Right renal pelvis (tissue), 4 donors: ENCODE measurements at regions not wholly inside any gene's neighbourhood (a gene's known extent, or its start where the extent isn't known, plus 50 kb on each side); places are given as distances from the start of the nearest gene placed in this dataset.
"Not testable (repeated sequence)": the region's sequence is repeated elsewhere in the genome, so short reads cannot be mapped to it uniquely, and the experiment has no call there.

ENCODE experiments used
- DNase-seq, 4 donors: peaks; one replicate each; pipeline ENCODE4 v3.0.0-alpha.2; 2013; ENCODE audit warnings: low read depth in 4 of 4, low spot score in 3 of 4, missing footprints in 1 of 4

GRCh38 chr3:177449360-177450006 is 252.2 kb upstream of the TBL1XR1 start:
- DNase-seq = no peak

DNA sequence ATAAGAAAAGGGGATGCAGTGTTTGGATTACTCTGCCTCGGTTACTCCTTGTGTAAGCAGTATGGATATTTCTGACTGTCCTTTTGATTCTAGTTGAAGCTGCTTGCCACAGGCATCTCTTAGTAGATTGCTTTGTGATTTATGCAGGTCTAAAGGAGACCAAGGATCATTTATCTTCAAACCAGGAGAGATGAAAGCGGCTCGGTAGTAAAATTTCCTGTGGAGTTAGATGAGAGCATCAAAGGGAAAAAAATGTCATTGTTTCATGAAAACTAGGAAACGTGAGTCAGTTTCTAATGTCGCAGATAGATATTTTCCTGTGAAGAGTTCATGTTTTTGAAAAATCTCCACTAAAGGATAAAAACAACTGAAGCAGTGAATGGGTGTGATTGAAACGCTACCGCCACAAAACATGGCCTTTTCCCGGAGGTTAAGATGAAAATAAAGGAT is 254.0 kb upstream of the TBL1XR1 start:
- DNase-seq = peak in 2 of 4 donors; percentile 46 to 55

DNA sequence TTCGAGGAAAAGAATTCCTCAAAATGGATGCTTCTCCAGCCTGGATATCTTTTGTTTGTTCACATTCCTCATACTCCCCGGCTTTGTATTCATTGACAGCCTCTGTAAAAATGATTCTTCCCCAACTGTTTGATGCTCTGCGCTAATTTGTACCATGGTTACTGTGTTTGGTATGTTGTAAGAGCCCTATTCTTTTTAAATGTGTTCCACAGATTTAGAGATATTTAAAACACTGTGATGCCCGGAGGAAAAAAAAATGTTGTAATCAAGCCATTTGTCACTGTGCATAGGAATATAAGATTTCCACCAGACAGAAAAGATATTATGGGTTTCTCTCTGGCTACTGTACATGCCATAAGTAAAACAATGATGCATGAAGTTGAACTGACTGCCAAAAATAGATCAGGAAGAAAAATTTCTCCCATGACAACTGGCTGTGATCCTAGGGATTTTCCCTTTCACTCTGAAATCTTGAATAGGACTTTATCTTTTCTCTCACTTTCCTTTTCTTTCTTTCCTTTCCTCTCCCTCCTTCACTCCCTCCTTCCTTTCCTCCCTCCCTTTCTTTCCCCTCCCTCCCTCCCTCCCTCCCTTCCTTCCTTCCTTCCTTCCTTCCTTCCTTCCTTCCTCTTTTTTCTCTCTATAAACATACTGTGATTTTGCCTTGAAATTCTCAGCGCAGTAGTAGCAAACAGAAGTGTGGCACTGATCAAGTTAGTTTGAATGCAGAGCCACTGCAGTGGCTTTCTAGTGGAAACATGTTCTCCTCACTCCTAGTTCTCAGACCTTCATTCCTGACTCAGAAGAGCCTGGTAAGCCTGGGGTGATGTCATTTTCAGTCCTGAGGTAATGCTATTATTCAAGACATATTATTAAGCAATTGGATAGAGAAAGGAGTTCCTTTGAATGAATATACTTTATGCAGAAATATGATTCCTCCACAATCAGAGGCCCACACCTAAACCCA is 254.9 kb upstream of the TBL1XR1 start:
- DNase-seq = no peak

GRCh38 chr3:177452831-177453450 is 255.7 kb upstream of the TBL1XR1 start:
- no peak for DNase-seq

DNA sequence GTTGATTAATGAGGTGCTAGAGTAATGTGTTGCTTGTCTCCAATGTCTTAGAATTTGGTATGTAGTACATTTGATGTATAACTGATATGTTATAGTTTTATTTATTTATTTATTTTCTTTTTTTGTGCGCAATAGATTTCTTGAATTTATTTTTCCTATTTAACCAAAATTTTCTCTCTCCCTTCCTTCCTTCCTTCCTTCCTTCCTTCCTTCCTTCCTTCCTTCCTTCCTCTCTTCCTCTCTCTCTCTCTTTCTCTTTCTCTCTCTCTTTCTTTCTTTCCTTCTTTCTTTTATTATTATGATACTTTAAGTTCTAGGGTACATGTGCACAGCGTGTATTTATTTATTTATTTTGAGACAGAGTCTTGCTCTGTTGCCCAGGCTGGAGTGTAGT is 256.2 kb upstream of the TBL1XR1 start:
- no peak for DNase-seq

DNA sequence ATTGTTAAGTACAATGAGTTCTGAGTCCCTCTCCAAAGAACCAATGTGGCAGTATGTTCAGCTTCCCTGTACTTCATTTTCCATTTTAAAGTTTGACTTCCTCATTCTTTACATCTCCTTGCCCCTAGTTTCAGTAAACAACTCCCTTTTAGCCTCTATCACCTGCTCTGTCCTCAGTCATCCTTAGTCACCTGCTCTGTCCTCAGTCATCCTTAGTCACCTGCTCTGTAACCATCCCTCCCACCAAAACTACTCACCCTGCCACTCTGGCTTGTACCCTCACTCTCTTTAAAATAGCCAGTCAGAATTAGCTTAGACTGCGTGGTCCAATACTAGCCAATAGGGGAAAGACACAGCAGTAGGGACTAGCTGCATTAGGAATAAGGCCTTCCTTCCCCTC is 259.9 kb upstream of the TBL1XR1 start:
- DNase-seq = not testable (repeated sequence)

DNA sequence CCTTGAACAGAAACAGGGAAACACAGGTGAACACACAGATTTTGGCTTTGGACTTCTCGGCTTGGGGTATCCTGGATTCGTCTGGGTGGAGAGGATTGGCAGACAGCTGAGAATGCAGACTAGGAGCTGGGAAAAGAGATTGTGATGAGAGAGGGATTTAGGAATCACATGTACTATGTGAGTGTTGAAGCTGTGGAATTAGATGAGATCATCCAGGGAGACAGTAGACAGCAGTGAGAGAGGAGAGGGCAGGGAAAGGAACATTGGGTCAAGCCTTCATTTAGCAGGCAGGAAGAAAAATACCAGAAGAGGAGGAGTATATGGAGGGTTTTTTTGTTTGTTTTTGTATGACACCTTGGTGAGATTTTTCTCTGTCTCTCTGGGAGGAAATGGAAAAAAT is 262.1 kb upstream of the TBL1XR1 start:
- DNase-seq = no peak

GRCh38 chr3:177460047-177460446 is 262.8 kb upstream of the TBL1XR1 start:
- no peak for DNase-seq

GRCh38 chr3:177461765-177462164 is 264.5 kb upstream of the TBL1XR1 start:
- no peak for DNase-seq

DNA sequence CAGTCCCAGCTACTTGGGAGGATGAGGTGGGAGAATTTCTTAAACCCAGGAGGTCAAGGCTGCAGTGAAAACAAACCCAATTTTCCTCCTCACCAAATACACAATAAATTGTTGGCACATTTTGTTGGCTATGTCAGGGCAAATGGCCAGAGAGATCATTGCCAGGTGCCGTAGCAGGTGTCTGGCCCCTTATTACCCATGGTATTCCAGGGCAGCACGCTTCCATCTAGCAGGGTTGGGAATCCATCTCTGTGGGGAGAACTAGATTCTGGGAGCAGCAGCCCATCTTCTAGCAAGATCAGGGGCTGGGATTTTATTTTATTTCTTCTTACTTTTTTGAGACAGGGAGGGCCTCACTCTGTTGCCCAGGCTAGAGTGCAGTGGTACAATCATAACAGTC is 266.1 kb upstream of the TBL1XR1 start:
- DNase-seq = not testable (repeated sequence)

GRCh38 chr3:177463863-177464262 is 266.6 kb upstream of the TBL1XR1 start:
- DNase-seq = no peak

- no peak for DNase-seq
These were observed 267.3 kb upstream of the TBL1XR1 start for GRCh38 chr3:177464392-177465256.

DNA sequence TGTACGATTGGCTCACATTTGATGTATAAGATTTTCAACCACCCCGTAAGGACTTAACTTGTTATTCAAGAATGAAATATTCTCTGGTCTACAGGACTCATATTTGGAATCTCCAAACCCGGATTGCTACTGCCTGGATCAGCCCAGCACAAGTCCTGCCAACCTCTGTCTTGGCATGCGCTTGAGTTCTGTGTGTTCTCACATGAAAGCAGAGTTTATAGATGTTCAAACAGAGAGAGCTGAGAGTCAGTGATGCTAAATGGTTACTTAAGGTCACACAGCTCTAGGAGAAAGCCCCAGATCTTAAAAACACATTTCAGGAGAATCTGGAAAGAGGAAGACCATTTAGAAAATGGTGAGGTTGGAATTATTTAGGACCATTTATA is 268.0 kb upstream of the TBL1XR1 start:
- no peak for DNase-seq

DNA sequence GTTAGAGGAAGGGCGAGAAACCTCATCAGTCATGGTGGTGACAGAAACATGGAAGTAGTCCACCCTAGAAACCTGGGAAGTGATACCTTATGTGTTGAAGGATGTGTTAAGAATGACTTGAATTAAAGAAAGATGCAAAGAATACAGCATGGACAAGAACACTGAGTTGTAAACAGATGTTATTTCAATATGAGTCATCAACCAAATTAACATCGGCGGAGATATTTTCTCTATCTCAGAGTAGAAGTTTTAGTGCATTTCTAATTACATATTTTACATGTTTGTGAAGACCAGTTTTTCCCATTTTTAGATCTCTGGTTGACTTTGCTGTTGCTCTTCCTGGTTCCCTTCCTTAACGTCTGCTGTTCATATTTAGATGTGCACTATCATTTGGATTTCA is 268.8 kb upstream of the TBL1XR1 start:
- no peak for DNase-seq

DNA sequence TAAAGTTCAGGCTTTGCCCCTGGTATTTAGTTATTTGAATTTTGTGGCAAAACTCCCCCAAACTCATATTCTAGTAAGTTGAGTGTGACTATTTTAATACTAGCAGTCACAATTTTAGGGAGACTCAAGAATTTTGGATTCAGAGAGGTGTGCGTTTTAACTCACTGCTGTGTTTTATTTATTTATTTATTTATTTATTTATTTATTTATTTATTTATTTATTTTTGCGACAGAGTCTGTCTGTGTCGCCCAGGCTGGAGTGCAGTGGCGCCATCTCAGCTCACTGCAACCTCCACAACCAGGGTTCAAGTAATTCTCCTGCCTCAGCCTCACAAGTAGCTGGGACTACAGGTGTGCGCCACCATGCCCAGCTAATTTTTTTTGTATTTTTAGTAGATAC is 269.3 kb upstream of the TBL1XR1 start:
- not testable (repeated sequence) for DNase-seq

DNA sequence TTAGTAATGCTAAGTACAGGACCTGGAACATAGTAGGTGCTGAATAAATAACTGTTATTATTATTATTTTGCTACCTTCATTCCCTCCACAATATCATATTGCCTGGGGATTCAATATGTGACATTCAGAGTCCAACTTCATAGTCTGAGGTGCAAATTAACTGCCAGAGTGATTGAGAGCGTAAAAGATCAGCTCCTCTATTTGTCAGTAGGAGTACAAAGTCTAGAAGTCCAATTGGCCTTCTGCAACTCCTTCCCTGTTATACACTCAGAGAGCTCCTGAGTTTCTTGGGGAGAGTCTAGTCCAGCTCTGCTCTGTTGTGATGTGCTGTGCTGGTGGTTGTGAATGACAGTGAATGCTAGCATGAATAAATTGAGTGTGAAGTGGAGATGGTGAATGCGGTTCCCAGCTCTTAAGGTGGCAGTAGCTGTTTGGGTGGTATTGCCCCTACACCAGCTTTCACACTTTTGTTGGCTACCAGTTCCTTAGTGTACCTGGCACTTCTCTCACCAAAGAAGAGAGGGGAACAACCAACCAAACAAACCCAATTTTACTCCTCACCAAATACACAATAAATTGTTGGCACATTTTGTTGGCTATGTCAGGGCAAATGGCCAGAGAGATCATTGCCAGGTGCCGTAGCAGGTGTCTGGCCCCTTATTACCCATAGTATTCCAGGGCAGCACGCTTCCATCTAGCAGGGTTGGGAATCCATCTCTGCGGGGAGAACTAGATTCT is 270.1 kb upstream of the TBL1XR1 start:
- no peak for DNase-seq

GRCh38 chr3:177468331-177468730 is 271.0 kb upstream of the TBL1XR1 start:
- no peak for DNase-seq

GRCh38 chr3:177468816-177469215 is 271.5 kb upstream of the TBL1XR1 start:
- no peak for DNase-seq

DNA sequence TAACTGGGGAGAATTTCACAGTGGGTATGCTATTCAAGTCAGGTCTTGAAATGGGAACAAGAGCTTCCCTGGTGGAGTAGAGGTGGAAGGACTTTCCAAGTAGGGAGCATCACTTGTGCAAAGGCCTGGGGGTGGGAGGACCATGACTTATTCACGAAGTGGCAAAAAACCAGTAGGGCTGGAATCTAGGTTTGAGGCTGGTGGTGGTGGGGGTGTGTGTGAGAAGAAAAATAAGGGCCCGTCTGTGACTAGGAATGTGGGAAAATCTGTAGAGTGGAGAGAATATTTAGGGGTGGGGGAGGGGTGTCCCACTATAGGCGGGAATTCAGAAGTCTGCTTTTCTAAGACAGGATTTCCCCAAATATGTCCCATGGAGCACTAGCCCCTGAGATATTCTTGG is 271.9 kb upstream of the TBL1XR1 start:
- no peak for DNase-seq
